Neural progenitor cell (in vitro differentiated cells): ENCODE measurements at regions not wholly inside any gene's neighbourhood (a gene's known extent, or its start where the extent isn't known, plus 50 kb on each side); places are given as distances from the start of the nearest gene placed in this dataset.

Experiments
- DNase-seq: peaks from one replicate; pipeline ENCODE4 v3.0.0-alpha.2; 2016; ENCODE audit warnings: low spot score
- H2AFZ ChIP-seq: fragments of 200-600 bp; sonication (generic); replicated peaks from 2 replicates; pipeline ENCODE4 v1.6.1; 2016; ENCODE audit warnings: antibody characterized with exemption
- H3F3A ChIP-seq: fragments of 200-600 bp; sonication (generic); 2 replicates; pipeline ENCODE4 v1.6.1; 2016; ENCODE audit warnings: antibody characterized with exemption, low read depth
- H3K27ac ChIP-seq: fragments of 200-600 bp; sonication (generic); 2 replicates; pipeline ENCODE4 v1.5.1; 2016; ENCODE audit warnings: mild to moderate bottlenecking
- H3K27me3 ChIP-seq: fragments of 200-600 bp; sonication (generic); 2 replicates; pipeline ENCODE4 v1.6.1; 2016; ENCODE audit warnings: mild to moderate bottlenecking, moderate library complexity
- H3K36me3 ChIP-seq: fragments of 200-600 bp; sonication (generic); 2 replicates; pipeline ENCODE4 v1.5.1; 2016
- H3K4me1 ChIP-seq: fragments of 200-600 bp; sonication (generic); 2 replicates; pipeline ENCODE4 v1.6.1; 2016; ENCODE audit warnings: mixed run types
- H3K4me2 ChIP-seq: fragments of 200-600 bp; sonication (generic); 2 replicates; pipeline ENCODE4 v1.6.1; 2016
- H3K4me3 ChIP-seq: fragments of 200-600 bp; sonication (generic); 2 replicates; pipeline ENCODE4 v1.5.1; 2016
- H3K79me2 ChIP-seq: fragments of 200-600 bp; sonication (generic); 2 replicates; pipeline ENCODE4 v1.6.1; 2016; ENCODE audit warnings: low read depth
- H3K9ac ChIP-seq: fragments of 200-600 bp; sonication (generic); 2 replicates; pipeline ENCODE4 v1.6.1; 2016
- H3K9me3 ChIP-seq: fragments of 200-600 bp; sonication (generic); 2 replicates; pipeline ENCODE4 v1.5.1; 2016; ENCODE audit warnings: low read depth
- H4K20me1 ChIP-seq: fragments of 200-600 bp; sonication (generic); 2 replicates; pipeline ENCODE4 v1.6.1; 2016; ENCODE audit warnings: low read depth
- H3K27ac Mint-ChIP-seq: 3 replicates; pipeline ENCODE4 v1.8.0; 2021; ENCODE audit warnings: mixed read lengths
- H3K27me3 Mint-ChIP-seq: 2 replicates; pipeline ENCODE4 v1.8.0; 2022; ENCODE audit warnings: low read depth, mild to moderate bottlenecking, inconsistent platforms, moderate library complexity, mixed read lengths; ENCODE audit not compliant: insufficient read depth
- H3K36me3 Mint-ChIP-seq: 3 replicates; pipeline ENCODE4 v1.8.0; 2021; ENCODE audit warnings: mixed read lengths
- H3K4me1 Mint-ChIP-seq: 3 replicates; pipeline ENCODE4 v1.8.0; 2021; ENCODE audit warnings: mixed read lengths
- H3K4me3 Mint-ChIP-seq: 3 replicates; pipeline ENCODE4 v1.8.0; 2021; ENCODE audit warnings: mild to moderate bottlenecking, moderate library complexity, mixed read lengths
- H3K9me3 Mint-ChIP-seq: 3 replicates; pipeline ENCODE4 v1.8.0; 2020; ENCODE audit warnings: mixed read lengths
- CTCF ChIP-seq: fragments of 200-600 bp; sonication (generic); IDR thresholded peaks from 2 replicates; pipeline ENCODE4 v1.5.1; 2017; ENCODE audit warnings: antibody characterized with exemption, mild to moderate bottlenecking
- EZH2 ChIP-seq: fragments of 200-600 bp; sonication (generic); IDR thresholded peaks from 2 replicates; pipeline ENCODE4 v1.6.1; 2017; ENCODE audit warnings: antibody characterized with exemption, mild to moderate bottlenecking, moderate library complexity
- EZH2phosphoT487 ChIP-seq: fragments of 200-600 bp; sonication (generic); IDR thresholded peaks from 2 replicates; pipeline ENCODE4 v1.6.1; 2017; ENCODE audit warnings: antibody characterized with exemption

GRCh38 chr16:56081371-56081770 is 109.9 kb upstream of the GNAO1 start:
- H3K4me3 ChIP-seq: no peak overlapping the region
- H3K27me3 ChIP-seq: no peaks in the 10 kb centered on the region
- no peaks in the 10 kb centered on the region for H3K36me3 Mint-ChIP-seq
- H2AFZ ChIP-seq: no peak overlapping the region
- no peak overlapping the region for H3K4me2 ChIP-seq
- no peaks in the 10 kb centered on the region for H3K4me1 Mint-ChIP-seq
- no peak overlapping the region for H3K4me3 Mint-ChIP-seq
- H3K9me3 ChIP-seq: no peaks in the 10 kb centered on the region
- H3K27me3 Mint-ChIP-seq: no peaks in the 10 kb centered on the region
- H3K9ac ChIP-seq: no peak overlapping the region
- H3K27ac Mint-ChIP-seq: no peak overlapping the region
- no peaks in the 10 kb centered on the region for H4K20me1 ChIP-seq
- no peaks in the 10 kb centered on the region for H3K36me3 ChIP-seq
- TF ChIP-seq EZH2phosphoT487: no peak
- no peak for TF ChIP-seq EZH2
- TF ChIP-seq CTCF: no peak
- no peak for DNase-seq
- H3F3A ChIP-seq: no peaks in the 10 kb centered on the region
- no peaks in the 10 kb centered on the region for H3K79me2 ChIP-seq
- H3K4me1 ChIP-seq: no peaks in the 10 kb centered on the region
- H3K27ac ChIP-seq: no peak overlapping the region
- H3K9me3 Mint-ChIP-seq: no peaks in the 10 kb centered on the region

- Histone ChIP-seq H3K9me3 (no peaks in the 10 kb centered on the region), H3F3A (no peaks in the 10 kb centered on the region), H3K36me3 (no peaks in the 10 kb centered on the region), H3K9ac (no peak overlapping the region), H3K27me3 (no peaks in the 10 kb centered on the region), H3K4me1 (no peaks in the 10 kb centered on the region), H3K27ac (no peak overlapping the region), H3K79me2 (no peaks in the 10 kb centered on the region), H4K20me1 (no peaks in the 10 kb centered on the region), H3K4me3 (no peak overlapping the region), H3K4me2 (no peak overlapping the region), H2AFZ (no peak overlapping the region)
- no peaks in the 10 kb centered on the region for H3K36me3 Mint-ChIP-seq
- H3K4me3 Mint-ChIP-seq: no peak overlapping the region
- H3K4me1 Mint-ChIP-seq: peaks cover 5% of the 10 kb centered on the region
- DNase-seq: no peak
- TF ChIP-seq CTCF (no peak), EZH2phosphoT487 (no peak), EZH2 (no peak)
- no peaks in the 10 kb centered on the region for H3K9me3 Mint-ChIP-seq
- H3K27me3 Mint-ChIP-seq: no peaks in the 10 kb centered on the region
- H3K27ac Mint-ChIP-seq: no peak overlapping the region
Measured at GRCh38 chr16:56075732-56076388, 115.4 kb upstream of the GNAO1 start.

GRCh38 chr16:56073508-56073907 is 117.8 kb upstream of the GNAO1 start:
- Mint-ChIP-seq H3K9me3 (no peaks in the 10 kb centered on the region), H3K4me3 (no peak overlapping the region), H3K27ac (no peak overlapping the region), H3K36me3 (no peaks in the 10 kb centered on the region), H3K27me3 (no peaks in the 10 kb centered on the region), H3K4me1 (peaks cover 5% of the 10 kb centered on the region)
- no peaks in the 10 kb centered on the region for H3K36me3 ChIP-seq
- no peaks in the 10 kb centered on the region for H3K9me3 ChIP-seq
- TF ChIP-seq CTCF: no peak
- TF ChIP-seq EZH2: no peak
- no peak for TF ChIP-seq EZH2phosphoT487
- H3K9ac ChIP-seq: no peak overlapping the region
- H3F3A ChIP-seq: no peaks in the 10 kb centered on the region
- no peak overlapping the region for H2AFZ ChIP-seq
- no peaks in the 10 kb centered on the region for H3K27me3 ChIP-seq
- no peak overlapping the region for H3K4me2 ChIP-seq
- H3K4me1 ChIP-seq: no peaks in the 10 kb centered on the region
- no peaks in the 10 kb centered on the region for H4K20me1 ChIP-seq
- no peak overlapping the region for H3K4me3 ChIP-seq
- no peak overlapping the region for H3K27ac ChIP-seq
- H3K79me2 ChIP-seq: no peaks in the 10 kb centered on the region
- DNase-seq: no peak
